ENCODE measurements at regions not wholly inside any gene's neighbourhood (a gene's known extent, or its start where the extent isn't known, plus 50 kb on each side); places are given as distances from the start of the nearest gene placed in this dataset.
"Not testable (repeated sequence)": the region's sequence is repeated elsewhere in the genome, so short reads cannot be mapped to it uniquely, and the experiment has no call there.

GRCh38 chr10:22467393-22467792 lies 122.1 kb downstream of the SPAG6 start:
- DNase-seq; H3K9ac ChIP-seq; H3K4me2 ChIP-seq (ENCODE audit: unreplicated experiment); H3F3A ChIP-seq (ENCODE audit: insufficient read depth); in situ Hi-C loops (cut with MboI); H3K27me3 ChIP-seq (replicated peaks; ENCODE audit: insufficient read depth); H3K9me2 ChIP-seq (ENCODE audit: insufficient read depth); H2AFZ ChIP-seq; H3K9me3 ChIP-seq (ENCODE audit: low read depth); H3K36me3 ChIP-seq (ENCODE audit: low read depth); H3K79me2 ChIP-seq (ENCODE audit: insufficient read depth); H3K27ac ChIP-seq; H4K20me1 ChIP-seq (ENCODE audit: insufficient read depth); H3K4me1 ChIP-seq (ENCODE audit: insufficient read depth); H3K4me3 ChIP-seq: not testable (repeated sequence)
- 75 to 78% methylated on average over 4 of the region's 4 CpGs for WGBS, 2 experiments (ENCODE audit: low coverage in 1 of 2, low lambda C conversion rate in 2 of 2, missing lambda C conversion rate in 2 of 2)

- in situ Hi-C loops (cut with MboI): no loop called here
- Histone ChIP-seq H3K9me2 (ENCODE audit: insufficient read depth) (no peaks in the 10 kb centered on the region), H3K4me2 (ENCODE audit: unreplicated experiment) (no peak overlapping the region), H3K4me1 (ENCODE audit: insufficient read depth) (peaks cover 8% of the 10 kb centered on the region), H2AFZ (no peak overlapping the region), H3K27me3 (replicated peaks; ENCODE audit: insufficient read depth) (no peaks in the 10 kb centered on the region), H3K27ac (no peak overlapping the region), H3K36me3 (ENCODE audit: low read depth) (no peaks in the 10 kb centered on the region), H3K79me2 (ENCODE audit: insufficient read depth) (no peaks in the 10 kb centered on the region), H3K9ac (no peak overlapping the region), H4K20me1 (ENCODE audit: insufficient read depth) (no peaks in the 10 kb centered on the region), H3K9me3 (ENCODE audit: low read depth) (no peaks in the 10 kb centered on the region), H3F3A (ENCODE audit: insufficient read depth) (peaks cover 6% of the 10 kb centered on the region), H3K4me3 (no peak overlapping the region)
- no peak for TF ChIP-seq EZH2 (IDR thresholded peaks at IDR 0.05; ENCODE audit: insufficient read depth, poor library complexity, severe bottlenecking)
- TF ChIP-seq EZH2phosphoT487 (IDR thresholded peaks at IDR 0.05; ENCODE audit: insufficient read depth, low read depth): no peak
- DNase-seq: no peak
- WGBS, 2 experiments (ENCODE audit: low coverage in 1 of 2, low lambda C conversion rate in 2 of 2, missing lambda C conversion rate in 2 of 2): 54 to 62% methylated on average over 3 of the region's 3 CpGs
These were observed 123.4 kb downstream of the SPAG6 start for GRCh38 chr10:22468570-22469320.

GRCh38 chr10:22473044-22473443 lies 127.7 kb downstream of the SPAG6 start:
- no peaks in the 10 kb centered on the region for H4K20me1 ChIP-seq (ENCODE audit: insufficient read depth)
- TF ChIP-seq EZH2phosphoT487 (IDR thresholded peaks at IDR 0.05; ENCODE audit: insufficient read depth, low read depth) (no peak), EZH2 (IDR thresholded peaks at IDR 0.05; ENCODE audit: insufficient read depth, poor library complexity, severe bottlenecking) (no peak)
- H3K79me2 ChIP-seq (ENCODE audit: insufficient read depth): no peaks in the 10 kb centered on the region
- H3K4me1 ChIP-seq (ENCODE audit: insufficient read depth): peaks cover 12% of the 10 kb centered on the region
- no peak overlapping the region for H3K4me3 ChIP-seq
- H3K9ac ChIP-seq: no peak overlapping the region
- no peak overlapping the region for H3K27ac ChIP-seq
- WGBS, 2 experiments (ENCODE audit: low coverage in 1 of 2, low lambda C conversion rate in 2 of 2, missing lambda C conversion rate in 2 of 2): 73 to 86% methylated on average over 6 of the region's 6 CpGs
- peaks cover 19% of the 10 kb centered on the region for H3F3A ChIP-seq (ENCODE audit: insufficient read depth)
- DNase-seq: no peak
- H3K9me3 ChIP-seq (ENCODE audit: low read depth): no peaks in the 10 kb centered on the region
- peak overlapping the region; percentile 22; the same call in 1 of the 2 replicates for H2AFZ ChIP-seq
- H3K27me3 ChIP-seq (replicated peaks; ENCODE audit: insufficient read depth): no peaks in the 10 kb centered on the region
- in situ Hi-C loops (cut with MboI): no loop called here
- no peaks in the 10 kb centered on the region for H3K36me3 ChIP-seq (ENCODE audit: low read depth)
- H3K4me2 ChIP-seq (ENCODE audit: unreplicated experiment): peak overlapping the region; percentile 47
- no peaks in the 10 kb centered on the region for H3K9me2 ChIP-seq (ENCODE audit: insufficient read depth)

- peak; percentile 69 for DNase-seq
- Histone ChIP-seq H3F3A (ENCODE audit: insufficient read depth) (peaks cover 19% of the 10 kb centered on the region), H3K9ac (no peak overlapping the region), H3K79me2 (ENCODE audit: insufficient read depth) (no peaks in the 10 kb centered on the region), H3K4me3 (no peak overlapping the region), H3K27ac (peak overlapping the region; percentile 50), H3K9me2 (ENCODE audit: insufficient read depth) (no peaks in the 10 kb centered on the region), H2AFZ (peak overlapping the region; percentile 22; the same call in 1 of the 2 replicates), H3K4me1 (ENCODE audit: insufficient read depth) (peaks cover 12% of the 10 kb centered on the region), H3K4me2 (ENCODE audit: unreplicated experiment) (peak overlapping the region; percentile 47), H3K36me3 (ENCODE audit: low read depth) (no peaks in the 10 kb centered on the region), H3K27me3 (replicated peaks; ENCODE audit: insufficient read depth) (no peaks in the 10 kb centered on the region), H4K20me1 (ENCODE audit: insufficient read depth) (no peaks in the 10 kb centered on the region), H3K9me3 (ENCODE audit: low read depth) (no peaks in the 10 kb centered on the region)
- in situ Hi-C loops (cut with MboI): no loop called here
- no peak for TF ChIP-seq EZH2 (IDR thresholded peaks at IDR 0.05; ENCODE audit: insufficient read depth, poor library complexity, severe bottlenecking)
- TF ChIP-seq EZH2phosphoT487 (IDR thresholded peaks at IDR 0.05; ENCODE audit: insufficient read depth, low read depth): no peak
- 21 to 32% methylated on average over 3 of the region's 3 CpGs for WGBS, 2 experiments (ENCODE audit: low coverage in 1 of 2, low lambda C conversion rate in 2 of 2, missing lambda C conversion rate in 2 of 2)
These were observed 128.2 kb downstream of the SPAG6 start for GRCh38 chr10:22473459-22473858.
